Muscle of leg (tissue), 3 donors: ENCODE measurements at regions not wholly inside any gene's neighbourhood (a gene's known extent, or its start where the extent isn't known, plus 50 kb on each side); places are given as distances from the start of the nearest gene placed in this dataset.

Experiments used
- DNase-seq: peaks from one replicate; pipeline ENCODE4 v3.0.0; 2013
- H3K27ac ChIP-seq: one replicate; pipeline ENCODE4 v1.5.1; 2013; ENCODE audit warnings: mild to moderate bottlenecking, low read length, control low read depth
- H3K27me3 ChIP-seq: one replicate; pipeline ENCODE4 v1.6.1; 2013; ENCODE audit warnings: low read length; ENCODE audit not compliant: control insufficient read depth, insufficient read depth
- H3K36me3 ChIP-seq: one replicate; pipeline ENCODE4 v1.6.1; 2013; ENCODE audit warnings: low read length; ENCODE audit not compliant: control insufficient read depth, insufficient read depth
- H3K4me1 ChIP-seq: one replicate; pipeline ENCODE4 v1.6.1; 2013; ENCODE audit warnings: low read length; ENCODE audit not compliant: control insufficient read depth, insufficient read depth
- H3K4me3 ChIP-seq: one replicate; pipeline ENCODE4 v1.5.1; 2013; ENCODE audit warnings: low read length, control low read depth
- H3K9me3 ChIP-seq: replicated peaks from 2 replicates; pipeline ENCODE4 v1.6.1; 2013; ENCODE audit warnings: low read depth, low read length; ENCODE audit not compliant: control insufficient read depth
- WGBS: methylation state at CpG from one replicate; pipeline ENCODE4 v1.1.5; 2013; ENCODE audit warnings: missing lambda C conversion rate; ENCODE audit not compliant: insufficient coverage; 5-methylcytosine and 5-hydroxymethylcytosine counted together

- Histone ChIP-seq H3K4me3 (no peak overlapping the region), H3K27me3 (no peaks in the 10 kb centered on the region), H3K36me3 (no peaks in the 10 kb centered on the region), H3K27ac (no peak overlapping the region), H3K4me1 (no peaks in the 10 kb centered on the region), H3K9me3 (no peaks in the 10 kb centered on the region)
- no CpG with 5 or more reads among the region's 3 CpGs for WGBS
- peak; percentile 9 for DNase-seq
Observed at GRCh38 chr13:71169180-71169579, 697.8 kb downstream of the DACH1 start.

DNA sequence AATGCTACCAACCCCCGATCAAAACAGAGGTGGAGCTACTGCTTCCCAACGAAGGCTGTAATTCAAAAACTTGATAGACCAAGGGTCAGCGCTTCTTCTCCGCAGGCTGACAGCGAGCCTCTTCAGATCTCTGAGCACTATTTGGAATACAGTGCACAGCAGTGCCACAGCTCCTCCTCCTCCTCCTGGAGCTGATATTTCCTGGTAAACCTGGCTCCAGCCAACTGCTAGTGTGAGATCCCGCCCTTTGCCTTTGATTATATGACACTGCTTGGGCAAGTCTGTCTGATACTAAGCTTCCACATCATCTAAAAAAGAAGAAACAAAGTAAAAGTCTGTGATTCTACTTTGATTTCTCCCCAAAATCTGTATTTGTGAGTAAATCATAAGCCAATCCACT is 710.5 kb downstream of the DACH1 start:
- no peak for DNase-seq
- Histone ChIP-seq H3K27ac (no peak overlapping the region), H3K36me3 (no peaks in the 10 kb centered on the region), H3K4me3 (no peak overlapping the region), H3K9me3 (peaks cover 2% of the 10 kb centered on the region), H3K27me3 (no peaks in the 10 kb centered on the region), H3K4me1 (no peaks in the 10 kb centered on the region)
- 69% methylated on average over 4 of the region's 6 CpGs for WGBS

GRCh38 chr13:71149498-71150363 is 717.3 kb downstream of the DACH1 start:
- DNase-seq: no peak
- Histone ChIP-seq H3K27ac (no peak overlapping the region), H3K27me3 (no peaks in the 10 kb centered on the region), H3K4me1 (no peaks in the 10 kb centered on the region), H3K9me3 (peaks cover 2% of the 10 kb centered on the region), H3K36me3 (no peaks in the 10 kb centered on the region), H3K4me3 (no peak overlapping the region)
- no CpG with 5 or more reads among the region's 10 CpGs for WGBS

GRCh38 chr13:71149046-71149445 is 718.0 kb downstream of the DACH1 start:
- no peaks in the 10 kb centered on the region for H3K4me1 ChIP-seq
- no peak for DNase-seq
- no peak overlapping the region for H3K27ac ChIP-seq
- 40% methylated on average over 1 of the region's 3 CpGs for WGBS
- no peaks in the 10 kb centered on the region for H3K36me3 ChIP-seq
- no peaks in the 10 kb centered on the region for H3K9me3 ChIP-seq
- H3K4me3 ChIP-seq: no peak overlapping the region
- H3K27me3 ChIP-seq: no peaks in the 10 kb centered on the region

DNA sequence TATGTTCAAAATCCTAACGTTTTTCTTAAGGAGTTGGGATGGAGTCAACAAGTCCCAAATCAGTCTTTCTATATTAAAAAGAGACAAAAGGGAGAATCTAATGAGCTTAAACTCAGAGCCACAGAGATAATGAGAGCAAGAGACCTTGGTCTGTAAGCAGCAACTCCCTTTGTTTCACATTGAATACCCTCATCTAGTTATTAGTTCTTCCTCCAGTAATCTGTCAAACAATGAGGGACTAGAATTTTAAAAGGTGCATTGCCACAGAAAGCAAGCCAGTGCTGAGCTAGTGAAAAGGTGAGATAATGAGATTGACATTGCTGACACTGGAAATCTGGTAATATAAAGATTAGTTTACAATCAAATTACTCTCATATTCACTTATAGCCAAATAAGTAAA is 718.6 kb downstream of the DACH1 start:
- WGBS: no CpG with 5 or more reads among the region's 1 CpG
- H3K36me3 ChIP-seq: no peaks in the 10 kb centered on the region

DNA sequence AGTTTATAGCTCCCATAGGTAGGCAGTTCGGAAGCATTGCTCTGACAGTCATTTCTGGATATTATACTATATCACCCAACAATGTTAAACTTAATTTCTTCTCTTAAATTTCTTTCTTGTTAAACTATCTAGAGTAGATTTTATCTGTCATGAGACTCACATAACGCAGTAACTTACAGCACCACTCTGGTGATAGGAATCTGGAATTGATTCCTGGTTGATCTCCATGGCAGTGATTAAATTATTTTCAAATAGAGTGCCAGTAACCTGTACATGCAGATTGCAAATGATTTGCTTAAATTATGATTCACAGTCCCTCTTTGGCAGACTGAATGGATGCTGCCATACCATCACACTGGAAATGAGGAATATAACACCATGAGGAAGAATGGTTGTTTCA is 722.1 kb downstream of the DACH1 start:
- Histone ChIP-seq H3K27ac (no peak overlapping the region), H3K36me3 (no peaks in the 10 kb centered on the region), H3K9me3 (no peaks in the 10 kb centered on the region), H3K4me1 (no peaks in the 10 kb centered on the region), H3K27me3 (no peaks in the 10 kb centered on the region), H3K4me3 (no peak overlapping the region)
- WGBS: no CpG with 5 or more reads among the region's 2 CpGs
- no peak for DNase-seq

More for the DNA sequence above, 718.6 kb downstream of the DACH1 start:
- no peak overlapping the region for H3K27ac ChIP-seq
- no peaks in the 10 kb centered on the region for H3K9me3 ChIP-seq
- no peaks in the 10 kb centered on the region for H3K4me1 ChIP-seq
- no peaks in the 10 kb centered on the region for H3K27me3 ChIP-seq
- no peak overlapping the region for H3K4me3 ChIP-seq
- DNase-seq: no peak

DNA sequence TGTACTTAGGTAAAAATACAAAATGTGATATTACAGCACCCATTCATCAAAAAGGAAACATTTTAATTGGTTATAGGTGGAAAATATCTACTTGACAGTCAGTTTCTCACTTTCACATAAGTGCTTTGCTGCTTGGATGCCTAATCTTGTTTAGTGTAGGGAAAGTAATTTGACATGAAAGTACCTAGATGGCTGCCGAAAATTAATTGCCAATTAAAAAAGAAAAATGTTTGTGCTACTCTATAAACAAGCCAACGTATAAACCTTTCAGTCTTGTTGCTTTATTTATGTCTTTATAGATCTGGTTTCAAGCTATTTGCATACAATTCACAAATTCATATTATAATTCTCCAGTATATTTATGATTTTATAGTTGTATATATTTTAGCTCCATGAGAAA is 729.9 kb downstream of the DACH1 start:
- H3K9me3 ChIP-seq: no peaks in the 10 kb centered on the region
- no peak for DNase-seq
- H3K4me3 ChIP-seq: no peak overlapping the region
- no peaks in the 10 kb centered on the region for H3K36me3 ChIP-seq
- no peaks in the 10 kb centered on the region for H3K4me1 ChIP-seq
- H3K27ac ChIP-seq: no peak overlapping the region
- no CpG with 5 or more reads among the region's 2 CpGs for whole genome bisulfite sequencing
- H3K27me3 ChIP-seq: no peaks in the 10 kb centered on the region

DNA sequence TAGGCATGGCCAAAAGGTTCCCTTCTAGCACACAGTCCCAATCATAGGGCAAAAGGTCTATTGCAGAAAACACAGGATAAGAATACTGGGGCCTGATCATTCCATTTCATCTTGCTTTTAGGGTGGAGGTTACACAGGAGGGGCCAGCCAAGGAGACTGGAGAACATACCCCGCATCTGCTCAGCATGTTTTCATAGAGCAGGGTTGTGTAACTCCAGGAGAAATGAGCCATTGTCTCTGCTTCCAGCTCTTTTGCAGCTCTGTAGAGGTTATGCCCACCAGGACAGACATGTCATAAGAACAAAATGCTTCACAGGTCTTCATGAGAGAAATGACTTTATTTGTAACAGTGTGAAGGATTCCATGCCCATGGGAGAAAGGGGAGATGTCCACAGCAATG is 742.8 kb downstream of the DACH1 start:
- no peaks in the 10 kb centered on the region for H3K36me3 ChIP-seq
- no peak for DNase-seq
- no CpG with 5 or more reads among the region's 1 CpG for WGBS
- H3K27ac ChIP-seq: no peak overlapping the region
- H3K4me3 ChIP-seq: no peak overlapping the region
- H3K27me3 ChIP-seq: no peaks in the 10 kb centered on the region
- peaks cover 1% of the 10 kb centered on the region for H3K9me3 ChIP-seq
- H3K4me1 ChIP-seq: no peaks in the 10 kb centered on the region

DNA sequence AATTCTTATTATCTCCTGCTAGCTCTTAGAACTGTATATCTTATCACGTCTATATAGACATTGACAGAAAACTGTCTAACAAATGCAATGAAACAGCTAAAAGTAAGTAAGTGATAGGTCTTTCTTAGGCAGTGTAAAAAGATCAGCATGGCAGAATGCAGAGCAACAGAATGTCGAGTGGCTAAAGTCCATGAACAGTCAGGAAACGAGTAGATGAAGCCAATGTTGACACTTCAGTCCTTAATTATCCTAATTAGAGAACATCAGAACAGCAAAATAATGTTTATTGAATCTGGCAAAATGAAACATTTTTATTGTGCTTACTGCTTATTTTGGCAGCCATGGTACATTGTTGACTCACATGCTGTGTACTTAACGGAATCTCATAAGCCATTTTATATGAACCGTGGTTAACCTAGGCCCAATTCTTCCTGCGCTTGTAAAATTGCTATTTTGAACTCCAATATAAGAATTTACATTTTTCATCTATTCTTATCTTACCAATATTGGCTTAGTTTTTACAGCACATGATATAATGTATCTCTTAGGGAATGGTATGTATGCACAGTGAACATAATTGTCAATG is 748.1 kb downstream of the DACH1 start:
- Histone ChIP-seq H3K4me1 (no peaks in the 10 kb centered on the region), H3K4me3 (no peak overlapping the region), H3K9me3 (no peaks in the 10 kb centered on the region), H3K36me3 (no peaks in the 10 kb centered on the region), H3K27me3 (no peaks in the 10 kb centered on the region), H3K27ac (no peak overlapping the region)
- no peak for DNase-seq
- WGBS: no CpG with 5 or more reads among the region's 6 CpGs

- DNase-seq: no peak
- no peaks in the 10 kb centered on the region for H3K36me3 ChIP-seq
- H3K27ac ChIP-seq: no peak overlapping the region
- no peak overlapping the region for H3K4me3 ChIP-seq
- no peaks in the 10 kb centered on the region for H3K9me3 ChIP-seq
- H3K4me1 ChIP-seq: no peaks in the 10 kb centered on the region
- no peaks in the 10 kb centered on the region for H3K27me3 ChIP-seq
Observed at GRCh38 chr13:71117920-71118319, 749.1 kb downstream of the DACH1 start.
